ENCODE measurements at regions not wholly inside any gene's neighbourhood (a gene's known extent, or its start where the extent isn't known, plus 50 kb on each side); places are given as distances from the start of the nearest gene placed in this dataset.

- no peak overlapping the region for H3K27ac Mint-ChIP-seq (ENCODE audit: unreplicated experiment)
- H3K9me3 Mint-ChIP-seq (ENCODE audit: low read depth), result peaks cover 13% of the 10 kb centered on the region
- no peak overlapping the region for H3K4me3 Mint-ChIP-seq (ENCODE audit: unreplicated experiment)
- TF ChIP-seq CTCF (IDR thresholded peaks at IDR 0.05), result no peak
- DNase-seq (ENCODE audit: low spot score), result no peak
- H3K4me1 Mint-ChIP-seq (ENCODE audit: low read depth), result peaks cover 4% of the 10 kb centered on the region
- no peaks in the 10 kb centered on the region for H3K27me3 Mint-ChIP-seq (ENCODE audit: low read depth)
- H3K36me3 Mint-ChIP-seq (ENCODE audit: low read depth), result peaks cover 2% of the 10 kb centered on the region
These were observed 260.0 kb downstream of the EBLN2 start for GRCh38 chr3:73321286-73321999.

GRCh38 chr3:73324203-73325155 is 263.0 kb downstream of the EBLN2 start:
- no peak for TF ChIP-seq CTCF (IDR thresholded peaks at IDR 0.05)
- no peak for DNase-seq (ENCODE audit: low spot score)
- Mint-ChIP-seq H3K36me3 (ENCODE audit: low read depth) (peaks cover 2% of the 10 kb centered on the region), H3K4me3 (ENCODE audit: unreplicated experiment) (no peak overlapping the region), H3K4me1 (ENCODE audit: low read depth) (peaks cover under 1% of the 10 kb centered on the region), H3K27ac (ENCODE audit: unreplicated experiment) (no peak overlapping the region), H3K27me3 (ENCODE audit: low read depth) (peaks cover 9% of the 10 kb centered on the region), H3K9me3 (ENCODE audit: low read depth) (peaks cover 11% of the 10 kb centered on the region)

GRCh38 chr3:73326396-73326795 is 264.9 kb downstream of the EBLN2 start:
- H3K27ac Mint-ChIP-seq (ENCODE audit: unreplicated experiment), result no peak overlapping the region
- no peak for DNase-seq (ENCODE audit: low spot score)
- peaks cover 11% of the 10 kb centered on the region for H3K27me3 Mint-ChIP-seq (ENCODE audit: low read depth)
- peaks cover 2% of the 10 kb centered on the region for H3K36me3 Mint-ChIP-seq (ENCODE audit: low read depth)
- no peak for TF ChIP-seq CTCF (IDR thresholded peaks at IDR 0.05)
- peaks cover 11% of the 10 kb centered on the region for H3K9me3 Mint-ChIP-seq (ENCODE audit: low read depth)
- H3K4me3 Mint-ChIP-seq (ENCODE audit: unreplicated experiment), result no peak overlapping the region
- no peaks in the 10 kb centered on the region for H3K4me1 Mint-ChIP-seq (ENCODE audit: low read depth)

GRCh38 chr3:73327052-73327451 is 265.6 kb downstream of the EBLN2 start:
- Mint-ChIP-seq H3K27me3 (ENCODE audit: low read depth) (peaks cover 11% of the 10 kb centered on the region), H3K36me3 (ENCODE audit: low read depth) (peaks cover 2% of the 10 kb centered on the region), H3K9me3 (ENCODE audit: low read depth) (peaks cover 11% of the 10 kb centered on the region), H3K4me3 (ENCODE audit: unreplicated experiment) (no peak overlapping the region), H3K4me1 (ENCODE audit: low read depth) (no peaks in the 10 kb centered on the region), H3K27ac (ENCODE audit: unreplicated experiment) (no peak overlapping the region)
- no peak for DNase-seq (ENCODE audit: low spot score)
- TF ChIP-seq CTCF (IDR thresholded peaks at IDR 0.05), result no peak

Data from chondrocyte (in vitro differentiated cells).